ENCODE measurements at regions not wholly inside any gene's neighbourhood (a gene's known extent, or its start where the extent isn't known, plus 50 kb on each side); places are given as distances from the start of the nearest gene placed in this dataset.

- TF ChIP-seq, protein P1, sequence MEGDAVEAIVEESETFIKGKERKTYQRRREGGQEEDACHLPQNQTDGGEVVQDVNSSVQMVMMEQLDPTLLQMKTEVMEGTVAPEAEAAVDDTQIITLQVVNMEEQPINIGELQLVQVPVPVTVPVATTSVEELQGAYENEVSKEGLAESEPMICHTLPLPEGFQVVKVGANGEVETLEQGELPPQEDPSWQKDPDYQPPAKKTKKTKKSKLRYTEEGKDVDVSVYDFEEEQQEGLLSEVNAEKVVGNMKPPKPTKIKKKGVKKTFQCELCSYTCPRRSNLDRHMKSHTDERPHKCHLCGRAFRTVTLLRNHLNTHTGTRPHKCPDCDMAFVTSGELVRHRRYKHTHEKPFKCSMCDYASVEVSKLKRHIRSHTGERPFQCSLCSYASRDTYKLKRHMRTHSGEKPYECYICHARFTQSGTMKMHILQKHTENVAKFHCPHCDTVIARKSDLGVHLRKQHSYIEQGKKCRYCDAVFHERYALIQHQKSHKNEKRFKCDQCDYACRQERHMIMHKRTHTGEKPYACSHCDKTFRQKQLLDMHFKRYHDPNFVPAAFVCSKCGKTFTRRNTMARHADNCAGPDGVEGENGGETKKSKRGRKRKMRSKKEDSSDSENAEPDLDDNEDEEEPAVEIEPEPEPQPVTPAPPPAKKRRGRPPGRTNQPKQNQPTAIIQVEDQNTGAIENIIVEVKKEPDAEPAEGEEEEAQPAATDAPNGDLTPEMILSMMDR (IDR thresholded peaks at IDR 0.05), result no peak
- TF ChIP-seq EP300 (IDR thresholded peaks at IDR 0.05) (no peak), POLR2A (IDR thresholded peaks at IDR 0.05) (no peak)
These were observed 249.8 kb upstream of the MAF start for GRCh38 chr16:79850348-79850747.
